Keratinocyte (primary cell): ENCODE measurements at regions not wholly inside any gene's neighbourhood (a gene's known extent, or its start where the extent isn't known, plus 50 kb on each side); places are given as distances from the start of the nearest gene placed in this dataset.

Experiments used
- DNase-seq: peaks from one replicate; pipeline ENCODE4 v3.0.0-alpha.2; 2011; ENCODE audit warnings: low read depth, missing footprints, low spot score
- FAIRE-seq: peaks from 2 replicates; lab custom pipeline; 2011; peaks lifted over from hg19 to GRCh38; lab: Jason Lieb, UNC
- H2AFZ ChIP-seq: 2 replicates; pipeline ENCODE4 v1.6.0; 2012; ENCODE audit warnings: low read length, control low read depth, inconsistent platforms; ENCODE audit not compliant: control insufficient read depth
- H3K27ac ChIP-seq: 2 replicates; pipeline ENCODE4 v1.5.1; 2011; ENCODE audit warnings: low read length; ENCODE audit not compliant: control insufficient read depth, insufficient read depth
- H3K27me3 ChIP-seq: 3 replicates; pipeline ENCODE4 v1.6.0; 2011; ENCODE audit warnings: low read length; ENCODE audit not compliant: control insufficient read depth, insufficient read depth; ENCODE audit errors: extremely low read depth
- H3K36me3 ChIP-seq, 2 experiments: 2 replicates in 1 of 2; 3 replicates in 1 of 2; pipeline ENCODE4 v1.5.1; 2011; ENCODE audit warnings: low read length in 2 of 2, mild to moderate bottlenecking in 1 of 2; ENCODE audit not compliant: control insufficient read depth in 2 of 2, insufficient read depth in 2 of 2; ENCODE audit errors: extremely low read depth in 1 of 2
- H3K4me1 ChIP-seq: 3 replicates; pipeline ENCODE4 v1.5.1; 2011; ENCODE audit warnings: low read length; ENCODE audit not compliant: control insufficient read depth, insufficient read depth; ENCODE audit errors: extremely low read depth
- H3K4me2 ChIP-seq: 3 replicates; pipeline ENCODE4 v1.6.0; 2011; ENCODE audit warnings: low read depth, low read length; ENCODE audit not compliant: control insufficient read depth, insufficient read depth; ENCODE audit errors: extremely low read depth
- H3K4me3 ChIP-seq, 3 experiments: fragments of 200-600 bp in 1 of 3; sonication (generic) in 1 of 3; 2 replicates in 2 of 3; 3 replicates in 1 of 3; pipeline ENCODE4 v1.5.1; 2011 to 2016; ENCODE audit warnings: low read length in 3 of 3, mild to moderate bottlenecking in 3 of 3, control low read depth in 2 of 3, inconsistent platforms in 1 of 3, low read depth in 1 of 3, mixed read lengths in 1 of 3, mixed run types in 1 of 3, moderate library complexity in 1 of 3; ENCODE audit not compliant: control insufficient read depth in 2 of 3, insufficient read depth in 2 of 3; ENCODE audit errors: extremely low read depth in 1 of 3
- H3K79me2 ChIP-seq: 2 replicates; pipeline ENCODE4 v1.6.0; 2012; ENCODE audit warnings: low read length; ENCODE audit not compliant: control insufficient read depth, insufficient read depth
- H3K9ac ChIP-seq: 3 replicates; pipeline ENCODE4 v1.6.0; 2011; ENCODE audit warnings: low read length; ENCODE audit not compliant: control insufficient read depth, insufficient read depth; ENCODE audit errors: extremely low read depth
- H3K9me1 ChIP-seq: 3 replicates; pipeline ENCODE4 v1.6.0; 2011; ENCODE audit warnings: low read length; ENCODE audit not compliant: control insufficient read depth, insufficient read depth; ENCODE audit errors: extremely low read depth
- H3K9me3 ChIP-seq: 2 replicates; pipeline ENCODE4 v1.5.1; 2012; ENCODE audit warnings: low read depth, low read length; ENCODE audit not compliant: control insufficient read depth
- H4K20me1 ChIP-seq: 3 replicates; pipeline ENCODE4 v1.6.0; 2011; ENCODE audit warnings: low read length; ENCODE audit not compliant: control insufficient read depth, insufficient read depth; ENCODE audit errors: extremely low read depth
- CTCF ChIP-seq, 3 experiments: IDR thresholded peaks in 1 of 3; conservative IDR thresholded peaks in 1 of 3; optimal IDR thresholded peaks in 1 of 3; 2 replicates in 2 of 3; 3 replicates in 1 of 3; pipeline versions ENCODE3 to v1.5.1; 2011; ENCODE audit warnings: low read length in 3 of 3, mild to moderate bottlenecking in 3 of 3, moderate library complexity in 2 of 3, control low read depth in 1 of 3, inconsistent platforms in 1 of 3; ENCODE audit not compliant: insufficient read depth in 2 of 3; ENCODE audit errors: extremely low read depth in 1 of 3
- EZH2 ChIP-seq: IDR thresholded peaks from one replicate; pipeline ENCODE4 v1.6.1; 2012; ENCODE audit warnings: inconsistent platforms, mild to moderate bottlenecking, low read length, moderate library complexity
- dilution Hi-C: fragments of 300-500 bp; cut with MboI; formaldehyde crosslinking; loops from one replicate; pipeline ENCODE4 v1.7.0; 2020; ENCODE audit warnings: low sequenced_read_pairs; ENCODE audit not compliant: extremely low pct_ligation_motif_present

GRCh38 chr1:5576673-5577065 is 415.6 kb downstream of the NPHP4 start:
- dilution Hi-C loops: no loop called here
- Histone ChIP-seq H3K9me1 (no peaks in the 10 kb centered on the region), H4K20me1 (no peaks in the 10 kb centered on the region), H3K36me3 (no peaks in the 10 kb centered on the region), H3K9ac (no peak overlapping the region), H3K9me3 (no peaks in the 10 kb centered on the region), H3K27ac (no peak overlapping the region), H3K4me2 (no peak overlapping the region), H3K4me3 (no peak overlapping the region), H3K4me1 (no peaks in the 10 kb centered on the region), H3K79me2 (no peaks in the 10 kb centered on the region), H3K27me3 (no peaks in the 10 kb centered on the region), H2AFZ (no peak overlapping the region)
- TF ChIP-seq EZH2 (no peak), CTCF (optimal IDR thresholded peaks at IDR 0.05 in 1 of 3, IDR thresholded peaks at IDR 0.05 in 1 of 3, conservative IDR thresholded peaks at IDR 0.05 in 1 of 3; ENCODE audit: extremely low read depth in 1 of 3, insufficient read depth in 2 of 3, low read length in 3 of 3) (no peak)
- DNase-seq (no peak), FAIRE-seq (no peak)

- no peak for TF ChIP-seq CTCF (optimal IDR thresholded peaks at IDR 0.05 in 1 of 3, IDR thresholded peaks at IDR 0.05 in 1 of 3, conservative IDR thresholded peaks at IDR 0.05 in 1 of 3; ENCODE audit: extremely low read depth in 1 of 3, insufficient read depth in 2 of 3, low read length in 3 of 3)
- no peak for TF ChIP-seq EZH2
- Histone ChIP-seq H3K27me3 (no peaks in the 10 kb centered on the region), H3K79me2 (no peaks in the 10 kb centered on the region), H3K4me1 (no peaks in the 10 kb centered on the region), H3K36me3 (no peaks in the 10 kb centered on the region), H3K9me3 (no peaks in the 10 kb centered on the region), H3K9me1 (no peaks in the 10 kb centered on the region), H3K9ac (no peak overlapping the region), H2AFZ (no peak overlapping the region), H3K4me2 (no peak overlapping the region), H3K4me3 (no peak overlapping the region), H4K20me1 (no peaks in the 10 kb centered on the region), H3K27ac (no peak overlapping the region)
- dilution Hi-C loops: no loop called here
- FAIRE-seq: no peak
- no peak for DNase-seq
Measured at GRCh38 chr1:5576011-5576672, 416.1 kb downstream of the NPHP4 start.
